Loucy (cell line): ENCODE measurements at regions not wholly inside any gene's neighbourhood (a gene's known extent, or its start where the extent isn't known, plus 50 kb on each side); places are given as distances from the start of the nearest gene placed in this dataset.

Experiments used
- EZH2phosphoT487 ChIP-seq: fragments of 200-600 bp; IDR thresholded peaks from 2 replicates; pipeline ENCODE4 v1.6.1; 2018; ENCODE audit warnings: antibody characterized with exemption, mild to moderate bottlenecking, moderate library complexity, borderline replicate concordance
- TF ChIP-seq, protein P1 (sequence below): fragments of 200-600 bp; sonication (generic); conservative IDR thresholded peaks from 2 replicates; pipeline ENCODE4 v1.5.1; 2014; ENCODE audit warnings: mild to moderate bottlenecking, antibody characterized with exemption, low read length

DNA sequence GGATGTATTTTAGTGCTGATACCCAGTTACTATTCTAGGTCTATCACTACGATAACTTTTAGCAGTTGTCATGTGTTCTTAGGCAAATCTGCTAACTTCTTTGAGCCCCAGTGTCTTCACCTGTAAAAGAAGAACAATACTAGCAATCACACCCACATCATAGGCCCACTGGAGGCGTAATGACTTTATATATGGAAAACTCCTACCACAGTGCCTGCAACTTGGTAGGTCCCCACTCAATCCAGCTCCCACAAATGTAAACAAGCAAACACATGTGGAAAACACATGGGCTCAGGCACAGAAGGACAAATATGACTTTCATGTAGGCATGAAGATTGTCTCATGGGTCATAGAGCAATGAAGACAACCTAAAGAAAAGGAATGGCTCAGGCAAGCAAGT lies 115.8 kb downstream of the TBX19 start:
- no peak for TF ChIP-seq EZH2phosphoT487
- TF ChIP-seq, protein P1, sequence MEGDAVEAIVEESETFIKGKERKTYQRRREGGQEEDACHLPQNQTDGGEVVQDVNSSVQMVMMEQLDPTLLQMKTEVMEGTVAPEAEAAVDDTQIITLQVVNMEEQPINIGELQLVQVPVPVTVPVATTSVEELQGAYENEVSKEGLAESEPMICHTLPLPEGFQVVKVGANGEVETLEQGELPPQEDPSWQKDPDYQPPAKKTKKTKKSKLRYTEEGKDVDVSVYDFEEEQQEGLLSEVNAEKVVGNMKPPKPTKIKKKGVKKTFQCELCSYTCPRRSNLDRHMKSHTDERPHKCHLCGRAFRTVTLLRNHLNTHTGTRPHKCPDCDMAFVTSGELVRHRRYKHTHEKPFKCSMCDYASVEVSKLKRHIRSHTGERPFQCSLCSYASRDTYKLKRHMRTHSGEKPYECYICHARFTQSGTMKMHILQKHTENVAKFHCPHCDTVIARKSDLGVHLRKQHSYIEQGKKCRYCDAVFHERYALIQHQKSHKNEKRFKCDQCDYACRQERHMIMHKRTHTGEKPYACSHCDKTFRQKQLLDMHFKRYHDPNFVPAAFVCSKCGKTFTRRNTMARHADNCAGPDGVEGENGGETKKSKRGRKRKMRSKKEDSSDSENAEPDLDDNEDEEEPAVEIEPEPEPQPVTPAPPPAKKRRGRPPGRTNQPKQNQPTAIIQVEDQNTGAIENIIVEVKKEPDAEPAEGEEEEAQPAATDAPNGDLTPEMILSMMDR: no peak
